GDM1 (cell line): ENCODE measurements at regions not wholly inside any gene's neighbourhood (a gene's known extent, or its start where the extent isn't known, plus 50 kb on each side); places are given as distances from the start of the nearest gene placed in this dataset.
"Not testable (repeated sequence)": the region's sequence is repeated elsewhere in the genome, so short reads cannot be mapped to it uniquely, and the experiment has no call there.

ENCODE experiments used
- DNase-seq: peaks from one replicate; lab custom pipeline; 2025; lab: John Stamatoyannopoulos, UW

DNA sequence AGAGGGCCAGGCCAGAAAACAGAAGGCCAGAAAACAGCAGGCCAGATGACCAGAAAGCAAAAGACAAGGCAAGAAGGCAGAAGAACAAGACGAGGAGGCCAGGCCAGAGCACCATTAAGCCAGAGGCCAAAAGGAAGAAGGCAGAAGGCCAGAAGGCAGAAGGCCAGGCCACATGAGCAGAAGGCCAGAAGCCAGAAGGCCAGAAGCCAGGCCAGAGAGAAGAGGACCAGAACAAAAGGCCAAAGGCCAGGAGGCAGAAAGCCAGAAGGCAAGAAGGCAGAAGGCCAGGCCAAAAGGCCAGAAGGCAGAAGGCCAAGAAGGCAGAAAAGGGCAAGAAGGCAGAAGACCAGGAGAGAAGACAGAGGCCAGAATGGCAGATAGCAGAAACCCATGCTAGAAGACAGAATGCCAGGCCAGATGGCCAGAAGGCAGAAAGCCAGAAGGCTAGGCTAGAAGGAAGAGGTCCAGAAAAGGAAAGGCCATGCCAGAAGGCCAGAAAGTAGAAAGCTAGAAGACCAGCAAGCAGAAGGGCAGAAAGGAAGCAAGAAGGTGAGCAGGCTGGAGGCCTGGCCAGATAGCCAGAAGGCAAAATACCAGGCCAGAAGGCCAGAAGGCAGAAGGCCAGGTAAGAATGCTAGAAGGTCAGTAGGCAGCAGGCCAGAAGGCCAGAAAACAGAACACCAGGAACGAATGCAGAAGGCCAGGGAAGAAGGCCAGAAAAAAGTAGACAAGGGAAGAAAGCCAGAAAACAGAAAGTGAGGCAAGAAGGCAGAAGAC lies 187.6 kb downstream of the TUBA3C start:
- no peak for DNase-seq

DNA sequence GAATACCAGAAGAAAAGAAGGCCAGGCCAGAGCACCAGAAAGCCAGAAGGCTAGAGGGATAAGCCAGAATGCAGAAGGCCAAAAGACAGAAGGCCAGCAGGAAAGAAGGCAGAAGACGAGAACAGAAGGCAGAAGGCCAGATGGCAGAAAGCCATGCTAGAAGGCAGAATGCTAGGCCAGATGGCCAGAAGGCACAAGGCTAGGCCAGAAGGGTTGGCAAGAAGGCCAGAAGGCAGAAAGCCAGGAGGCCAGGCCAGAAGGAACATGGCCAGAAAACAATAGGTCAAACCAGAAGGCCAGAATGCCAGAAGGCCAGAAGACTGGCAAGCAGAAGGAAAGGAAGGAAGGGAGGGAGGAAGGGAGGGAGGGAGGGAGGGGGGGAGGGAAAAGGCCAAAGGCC lies 188.8 kb downstream of the TUBA3C start:
- DNase-seq, result no peak

DNA sequence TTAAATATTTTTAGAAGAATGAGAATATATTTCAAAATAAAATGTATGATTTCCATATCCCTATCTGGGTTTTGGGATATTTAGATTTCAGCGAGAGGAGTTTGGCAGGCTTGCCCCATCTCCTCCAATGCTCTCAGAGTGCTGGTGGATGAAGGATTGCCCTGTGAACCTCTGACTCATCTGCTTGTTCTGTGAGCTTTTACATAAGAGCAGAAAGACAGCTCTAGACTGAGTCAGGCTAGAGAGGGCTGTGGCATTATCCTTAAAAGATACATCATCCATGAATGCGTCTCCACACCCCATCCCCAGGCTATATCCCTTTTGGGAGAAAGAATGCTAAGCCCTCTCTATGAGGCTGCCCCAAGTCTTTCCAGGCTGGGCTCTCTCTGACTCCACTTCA lies 190.6 kb downstream of the TUBA3C start:
- no peak for DNase-seq

DNA sequence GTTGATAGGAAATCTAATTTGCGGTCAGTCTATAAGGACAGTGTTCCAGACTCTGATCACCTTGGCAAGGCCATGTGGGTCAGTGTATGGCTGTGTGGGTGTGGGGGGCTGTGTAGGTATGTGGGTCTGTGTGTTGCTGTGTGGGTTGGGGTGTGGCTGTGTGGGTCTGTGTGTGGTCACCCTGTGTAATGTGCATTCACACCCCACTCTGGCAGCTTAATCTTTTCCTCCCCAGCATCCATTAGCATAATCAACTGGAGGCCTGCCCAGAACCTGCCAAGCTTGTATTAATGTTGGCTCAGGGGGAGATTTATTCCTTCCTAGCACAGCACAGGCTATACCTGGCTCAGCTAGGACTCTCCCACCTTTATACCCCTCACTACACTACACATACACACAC lies 203.2 kb downstream of the TUBA3C start:
- no peak for DNase-seq

DNA sequence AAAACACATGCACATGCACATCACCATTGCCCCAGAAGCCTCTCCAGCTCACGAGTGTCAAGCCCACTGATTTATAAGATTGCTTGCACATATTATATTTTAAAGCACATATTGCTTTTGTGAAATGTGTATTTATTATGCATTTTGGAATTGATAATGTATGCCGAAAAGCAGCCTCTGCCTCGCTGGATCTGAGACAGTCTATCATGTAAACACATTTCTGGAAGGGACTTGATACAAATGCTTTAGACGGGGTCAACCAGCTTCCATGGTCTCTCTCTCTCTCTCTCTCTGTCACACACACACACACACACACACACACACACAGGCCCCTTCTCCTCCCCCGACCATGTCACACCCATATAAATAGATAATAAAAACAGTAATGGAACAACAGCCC lies 203.8 kb downstream of the TUBA3C start:
- no peak for DNase-seq

DNA sequence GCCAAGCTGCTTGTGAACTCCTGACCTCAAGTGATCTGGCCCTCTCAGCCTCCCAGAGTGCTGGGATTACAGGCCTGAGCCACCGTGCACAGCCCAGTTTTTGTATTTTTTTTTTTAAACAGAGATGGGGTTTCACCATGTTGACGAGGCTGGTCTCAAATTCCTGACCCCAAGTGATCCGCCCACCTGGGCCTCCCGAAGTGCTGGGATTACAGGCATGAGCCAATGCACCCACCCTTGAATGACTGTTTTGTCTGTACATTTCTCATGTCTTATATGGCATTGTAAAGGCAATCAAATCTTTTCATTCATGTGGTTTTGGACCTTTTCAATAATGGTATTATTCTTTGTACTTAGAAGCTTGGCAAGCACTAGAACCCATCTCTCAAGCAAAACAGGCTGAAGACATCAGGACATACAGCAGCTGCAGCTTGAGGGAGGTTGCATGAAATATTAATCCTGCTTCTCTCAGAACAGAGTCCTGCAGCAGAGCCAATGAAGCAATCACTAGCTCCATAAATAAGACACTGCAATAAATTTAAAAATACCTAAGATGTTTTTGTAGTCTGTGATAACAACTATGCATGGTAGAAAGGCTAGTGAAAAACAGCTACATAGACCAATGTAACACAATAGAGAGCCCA lies 209.9 kb downstream of the TUBA3C start:
- DNase-seq, result no peak

DNA sequence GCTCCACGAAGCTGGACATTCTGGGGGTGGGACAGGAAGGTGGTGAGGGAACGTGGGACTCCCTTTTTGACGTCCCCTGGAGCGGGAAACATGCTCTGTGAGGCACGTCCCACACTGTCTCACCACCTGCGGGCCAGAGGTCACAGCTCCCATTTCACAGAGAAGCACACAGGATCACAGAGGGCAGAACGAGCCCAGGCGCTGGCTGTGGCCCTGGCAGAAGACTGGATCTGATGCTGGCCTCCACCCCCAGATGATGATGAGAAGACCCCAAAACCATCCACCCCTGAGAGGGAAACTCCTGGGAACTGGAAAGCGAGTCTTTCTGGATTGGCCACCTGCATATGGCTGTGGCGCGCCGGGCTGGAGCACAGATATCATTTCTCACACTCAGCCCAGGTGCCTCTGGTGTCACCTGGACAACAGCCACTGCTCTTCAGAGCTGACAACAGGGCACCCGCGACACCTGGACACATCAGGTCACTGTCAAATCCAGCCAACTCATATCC lies 216.2 kb downstream of the TUBA3C start:
- DNase-seq, result no peak

DNA sequence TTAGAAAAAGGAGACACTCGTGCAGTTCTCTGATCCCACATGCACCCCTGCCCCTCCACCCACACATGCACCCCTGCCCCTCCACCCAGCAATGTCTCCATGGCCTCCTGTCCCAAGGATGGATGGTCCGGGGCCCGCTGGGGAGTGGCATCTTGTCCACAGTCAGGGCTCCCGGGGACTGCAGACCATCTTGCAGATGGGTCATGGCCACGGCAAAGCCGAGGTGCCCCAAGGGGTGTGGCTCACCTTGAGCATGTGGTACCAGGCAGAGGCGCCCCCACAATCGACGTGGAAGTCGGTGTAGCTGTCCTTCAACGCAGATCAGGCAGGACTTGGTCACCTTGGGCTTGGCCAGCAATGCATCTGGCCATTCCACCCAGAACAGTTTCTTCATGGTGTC lies 216.7 kb downstream of the TUBA3C start:
- no peak for DNase-seq

DNA sequence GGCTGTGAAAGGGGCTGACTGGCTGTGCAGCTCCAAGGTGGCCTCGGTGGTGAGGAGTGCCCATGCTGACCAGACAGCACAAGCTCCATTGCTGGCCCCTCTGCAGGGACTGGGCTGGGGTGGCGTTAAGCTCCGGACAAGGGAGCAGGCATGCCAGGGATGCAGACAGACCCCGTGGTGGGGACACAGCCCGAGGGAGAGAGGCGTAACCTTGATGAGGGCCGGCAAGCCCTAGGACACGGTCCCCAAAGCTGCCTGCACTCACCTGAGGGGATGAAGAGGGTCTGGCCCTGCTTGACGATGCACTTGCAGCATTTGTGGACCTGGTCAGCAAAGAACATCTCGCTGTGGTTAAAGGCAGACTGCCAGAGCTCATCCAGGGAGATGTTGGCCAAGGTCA lies 217.9 kb downstream of the TUBA3C start:
- not testable (repeated sequence) for DNase-seq

DNA sequence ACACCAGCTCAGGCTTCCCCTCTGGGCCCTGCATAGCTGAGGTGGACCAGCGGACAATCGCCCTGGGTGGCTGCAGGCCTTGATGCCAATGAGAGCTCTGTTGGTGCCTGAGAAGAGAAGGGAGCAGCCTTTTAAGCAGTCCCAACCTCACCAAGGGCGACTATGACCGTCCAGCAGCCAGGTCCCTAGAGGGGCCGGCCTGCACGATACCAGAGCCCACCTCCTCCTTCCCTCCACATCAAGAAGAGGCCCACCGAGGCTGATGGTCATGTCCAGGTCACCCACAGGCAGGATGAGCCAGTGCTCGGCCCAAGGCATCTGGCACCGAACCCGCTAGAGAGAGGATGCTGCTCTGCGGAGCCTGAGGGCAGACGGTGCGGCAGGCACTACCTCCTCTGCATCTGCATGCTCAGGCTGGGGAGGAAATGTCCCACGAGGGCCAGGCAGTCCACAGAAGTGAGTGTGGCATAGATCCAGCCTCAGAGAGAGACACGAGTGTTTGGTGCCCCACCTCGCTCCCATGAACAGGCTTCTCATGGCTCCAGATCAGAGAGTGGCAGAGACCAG lies 219.4 kb downstream of the TUBA3C start:
- no peak for DNase-seq

DNA sequence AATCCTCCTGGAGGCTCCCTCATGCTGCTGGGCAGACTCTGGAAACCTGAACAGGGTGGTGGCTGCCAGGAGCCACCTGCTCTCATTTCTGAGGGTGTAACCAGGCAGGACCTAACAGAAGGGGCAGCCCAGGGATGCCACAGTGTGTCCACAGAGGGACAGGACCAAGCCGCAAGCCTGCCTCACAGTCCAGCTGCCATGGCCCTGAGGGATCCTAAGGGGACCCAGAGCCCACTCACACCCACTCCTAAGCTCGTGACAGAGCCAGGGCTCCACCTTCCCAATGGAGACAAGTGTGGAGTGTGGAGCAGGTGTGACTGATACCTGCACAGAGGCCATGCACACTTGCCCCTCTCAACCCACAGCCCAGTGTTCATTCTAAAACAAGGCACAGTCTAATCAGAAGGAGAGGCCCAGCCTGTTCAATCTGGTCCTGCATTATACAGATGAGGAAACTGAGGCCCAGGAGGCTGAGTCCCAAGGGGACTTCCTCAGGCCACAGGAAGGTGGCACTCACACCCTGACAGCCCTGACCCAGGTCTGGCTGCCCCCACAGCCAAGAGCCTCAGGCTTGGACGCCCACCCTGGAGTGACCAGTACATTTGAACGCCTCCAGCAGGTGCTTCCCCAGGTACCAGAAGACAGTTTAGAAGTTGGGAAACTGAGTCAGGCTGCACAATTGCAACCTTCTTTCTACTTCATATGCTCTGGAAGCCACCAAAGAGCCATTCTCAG lies 220.1 kb downstream of the TUBA3C start:
- DNase-seq, result no peak

DNA sequence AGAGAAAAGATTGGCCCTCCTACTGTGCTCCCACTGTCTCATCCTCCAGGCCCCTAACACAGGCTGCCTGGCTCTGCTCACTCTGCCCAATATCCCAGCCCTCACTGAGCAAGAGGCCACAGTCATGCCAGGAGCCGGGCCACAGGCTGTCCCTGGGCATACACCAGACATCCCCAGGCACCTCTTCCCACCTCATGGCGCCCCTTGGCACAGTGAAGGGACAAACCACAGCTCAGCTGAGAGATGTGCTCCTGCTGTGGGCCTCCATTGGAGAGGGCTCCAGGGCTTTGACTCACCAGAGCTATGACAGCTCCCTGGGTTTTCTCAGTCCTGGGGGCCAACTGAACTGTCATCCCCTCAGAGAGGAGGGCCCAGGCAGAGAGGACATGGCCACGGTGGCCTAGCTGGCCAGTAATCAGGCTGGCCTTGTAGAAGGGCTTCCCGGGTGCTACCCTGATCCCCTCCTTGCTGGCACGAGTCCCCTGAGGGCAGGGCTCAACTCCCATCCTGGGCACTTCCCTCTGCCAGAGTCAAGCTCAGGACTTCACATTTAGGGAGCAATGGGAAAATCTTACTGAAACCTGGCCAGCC lies 220.9 kb downstream of the TUBA3C start:
- no peak for DNase-seq

DNA sequence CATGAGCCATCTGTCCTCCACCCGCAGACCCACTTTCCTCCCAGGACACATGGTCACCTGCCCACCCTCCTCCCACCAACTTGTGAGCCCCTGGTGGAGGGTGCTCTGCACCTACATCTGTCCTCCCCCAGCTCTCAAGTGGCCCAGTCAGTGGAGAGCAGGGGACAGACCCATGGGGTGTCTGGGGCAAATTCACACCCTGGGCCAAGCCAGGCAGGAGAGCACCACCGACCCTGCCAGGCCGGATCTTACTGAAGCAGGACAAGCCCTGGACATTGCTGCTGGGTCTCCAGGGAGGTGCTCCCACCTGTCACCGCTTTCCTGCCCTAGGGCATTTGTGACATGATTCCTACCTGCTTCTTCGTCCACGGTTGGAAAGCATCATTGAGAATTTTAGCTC lies 221.6 kb downstream of the TUBA3C start:
- no peak for DNase-seq

DNA sequence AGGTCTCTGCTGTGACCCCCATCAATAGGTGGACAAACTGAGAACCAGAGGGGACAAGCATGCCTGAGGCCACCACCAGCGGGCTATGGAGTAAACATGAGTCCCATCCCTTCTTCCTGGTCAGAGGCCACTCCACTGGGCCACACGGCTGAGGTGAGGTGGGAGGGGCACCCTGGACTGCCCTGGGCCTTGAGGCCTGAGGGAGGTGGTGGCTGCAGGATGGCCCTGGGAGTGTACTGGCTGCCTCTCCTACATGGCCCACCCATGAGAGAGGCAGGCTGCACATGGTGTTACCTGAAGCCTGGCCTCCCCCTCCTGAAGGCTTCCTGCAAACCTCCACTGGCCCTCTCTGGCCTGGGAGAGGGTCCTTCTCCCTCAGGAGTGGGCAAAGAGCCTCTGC lies 222.4 kb downstream of the TUBA3C start:
- DNase-seq, result no peak

DNA sequence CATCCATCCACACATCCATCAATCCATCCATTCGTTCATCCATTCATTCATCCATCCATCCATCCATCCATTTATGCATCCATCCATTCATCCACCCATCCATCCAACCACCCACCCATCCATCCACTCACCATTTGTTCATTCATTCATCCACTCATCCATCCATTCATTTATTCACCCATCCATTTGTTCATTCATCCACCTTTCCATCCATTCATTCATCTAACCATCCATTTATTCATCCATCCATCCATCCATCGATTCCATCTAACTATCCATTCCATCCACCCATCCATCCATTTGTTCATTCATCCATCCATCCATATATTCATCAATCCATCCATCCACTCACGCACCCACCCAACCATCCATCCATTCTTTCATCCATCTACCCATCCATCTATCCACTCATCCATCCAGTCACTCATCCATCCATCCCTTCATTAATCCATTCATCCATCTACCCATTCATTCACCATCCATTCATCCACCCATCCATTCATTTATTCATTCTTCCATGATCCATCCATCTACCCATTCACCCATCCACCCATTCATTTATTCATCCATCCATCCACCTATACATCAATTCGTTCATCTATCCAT lies 225.0 kb downstream of the TUBA3C start:
- DNase-seq, result no peak

DNA sequence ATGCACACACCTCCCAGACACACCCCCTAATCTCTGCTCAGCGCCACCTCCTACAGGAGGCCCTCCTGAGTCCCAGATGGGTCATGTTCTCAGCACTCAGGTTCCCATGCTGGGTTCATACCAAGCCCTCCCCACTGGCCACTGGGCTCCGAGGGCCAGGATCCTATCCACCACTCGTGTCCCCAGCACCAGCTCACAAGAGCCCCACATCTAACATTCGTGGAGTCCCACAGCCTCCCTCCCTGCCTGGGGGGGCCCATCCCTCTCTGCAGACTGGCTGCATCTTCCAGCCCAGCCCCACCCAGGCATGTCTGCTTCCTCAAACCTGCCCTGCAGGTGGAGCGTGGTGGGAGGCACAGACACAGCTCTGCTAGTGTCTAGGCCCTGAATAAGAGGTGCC lies 227.4 kb downstream of the TUBA3C start:
- no peak for DNase-seq

DNA sequence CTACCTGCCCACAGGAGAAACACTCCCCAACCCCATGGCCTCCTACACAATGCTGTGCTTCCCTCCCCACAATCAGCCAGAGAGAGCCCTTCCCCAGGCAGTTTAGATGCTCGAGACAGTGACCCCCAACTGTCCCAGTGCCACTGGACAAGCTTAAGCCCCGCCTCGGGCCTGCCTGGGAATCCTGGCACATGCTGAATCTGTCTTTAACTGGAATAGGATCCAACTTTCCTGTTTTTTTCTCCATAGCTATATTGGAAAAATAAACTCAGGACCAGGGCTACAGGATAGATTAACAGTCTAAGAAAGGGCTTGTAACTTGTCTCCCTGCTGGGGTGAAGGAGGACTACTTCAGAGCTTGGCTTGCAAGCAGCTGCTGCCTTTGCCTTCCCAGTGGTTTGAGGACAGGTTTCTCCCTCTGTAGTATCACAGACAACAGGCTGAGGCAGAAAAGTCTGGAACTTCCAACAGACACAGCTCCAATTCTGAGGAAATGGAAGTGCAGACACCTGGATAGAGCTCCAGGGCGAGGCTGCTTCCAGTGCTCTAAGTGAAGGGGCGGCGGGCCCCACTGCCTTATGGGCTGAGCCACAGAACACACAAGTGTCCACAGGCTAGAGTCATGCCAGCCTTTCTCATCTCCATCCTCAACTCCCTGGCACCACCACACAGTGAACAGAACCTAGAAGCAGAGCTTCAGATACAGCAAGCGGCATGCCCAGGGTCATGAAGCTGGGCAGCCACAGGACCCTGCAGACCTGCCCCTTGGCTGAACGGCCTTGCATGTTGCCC lies 228.3 kb downstream of the TUBA3C start:
- no peak for DNase-seq

DNA sequence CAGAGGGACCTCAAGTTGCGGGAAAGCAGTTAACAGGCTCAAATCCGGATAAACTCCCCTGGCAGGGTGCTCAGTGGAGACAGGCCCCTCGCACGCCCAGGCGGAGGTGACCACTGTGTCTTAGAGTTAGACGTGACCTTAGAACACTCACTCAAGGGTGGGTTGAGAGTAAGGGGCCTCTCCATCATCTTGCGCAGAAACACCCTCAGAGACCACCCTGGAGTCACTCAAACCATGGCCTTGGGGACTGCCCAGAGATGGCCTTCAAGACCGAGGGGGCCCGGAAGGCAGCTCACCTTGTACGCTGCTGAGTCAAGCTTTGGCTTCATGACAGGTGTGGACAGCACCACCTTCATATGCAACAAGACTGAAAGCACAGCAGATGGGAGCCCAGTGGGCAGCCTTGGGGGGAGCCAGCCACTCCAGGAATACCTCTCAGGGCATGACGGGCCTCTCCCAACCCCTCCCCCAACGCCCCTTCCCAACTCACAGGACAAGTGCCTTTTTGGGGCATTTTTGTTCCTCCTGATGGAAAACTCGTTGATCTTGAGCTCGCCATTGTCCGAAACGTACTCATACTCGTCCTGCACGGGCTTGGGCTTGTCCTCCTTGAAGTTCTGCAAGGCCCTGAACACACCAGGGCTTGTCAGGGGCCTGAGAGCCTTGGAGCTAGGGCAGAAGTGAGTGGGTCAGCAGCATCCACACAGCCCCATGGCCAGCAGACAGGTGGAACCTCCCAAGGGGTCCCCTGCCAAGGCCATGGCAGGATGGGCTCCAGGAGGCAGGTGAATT lies 229.2 kb downstream of the TUBA3C start:
- no peak for DNase-seq

DNA sequence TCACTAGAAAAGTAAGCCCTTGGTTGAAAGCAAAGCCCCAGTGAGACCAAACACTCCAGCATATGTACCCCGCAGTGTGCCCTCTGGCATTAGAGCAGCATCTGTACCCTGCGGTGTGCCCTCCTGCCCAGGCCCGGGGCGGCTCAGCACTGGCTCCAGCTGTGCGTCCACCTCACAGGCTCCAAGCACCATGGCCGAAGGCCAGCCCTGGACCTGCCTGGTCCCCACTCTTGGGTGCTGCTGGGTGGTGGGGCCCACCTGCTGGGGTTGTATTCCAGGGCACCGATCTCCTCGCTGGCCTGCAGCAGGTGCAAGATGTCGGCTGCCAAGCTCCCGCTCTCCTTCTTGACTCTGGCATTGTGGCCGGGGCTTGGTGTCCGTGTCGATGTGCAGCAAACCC lies 230.2 kb downstream of the TUBA3C start:
- no peak for DNase-seq

DNA sequence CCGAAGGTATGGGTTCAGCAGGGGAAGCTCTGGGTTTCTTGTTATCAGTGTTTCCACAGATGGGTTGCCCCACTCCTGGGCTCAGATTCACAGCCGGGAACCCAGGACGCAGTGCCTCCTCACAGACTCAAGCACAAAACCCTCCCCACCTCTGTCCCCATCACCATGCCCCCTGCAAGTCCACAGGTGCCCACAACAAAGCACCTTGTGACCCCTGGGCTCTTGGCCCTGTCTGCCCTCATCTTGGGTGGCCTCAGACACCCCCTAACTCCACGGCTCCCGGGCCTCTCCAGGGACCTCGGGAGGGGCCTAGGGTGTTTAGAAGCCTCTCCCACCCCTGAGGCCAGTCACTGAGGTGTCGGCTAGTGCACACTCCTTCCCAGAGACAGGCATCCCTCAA lies 231.7 kb downstream of the TUBA3C start:
- no peak for DNase-seq

DNA sequence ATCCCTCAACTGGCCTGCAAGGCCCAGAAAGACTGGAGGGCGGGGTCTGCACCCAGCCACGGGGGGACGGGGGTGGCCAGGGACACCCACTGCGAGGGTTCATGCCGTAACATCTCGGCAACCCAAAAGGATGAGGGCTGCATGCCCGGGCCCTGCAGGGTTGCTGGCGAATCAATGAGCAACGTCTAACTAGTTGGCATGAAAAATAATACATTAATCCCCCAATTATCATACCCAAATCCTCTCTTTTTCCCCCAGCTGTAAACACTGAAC lies 232.2 kb downstream of the TUBA3C start:
- no peak for DNase-seq
